GM19025 (cell line): ENCODE measurements at regions not wholly inside any gene's neighbourhood (a gene's known extent, or its start where the extent isn't known, plus 50 kb on each side); places are given as distances from the start of the nearest gene placed in this dataset.
"Not testable (repeated sequence)": the region's sequence is repeated elsewhere in the genome, so short reads cannot be mapped to it uniquely, and the experiment has no call there.

Source experiments
- ATAC-seq: cut with Tn5 transposase; IDR thresholded peaks from one replicate; pipeline ENCODE4 v1.9.1; 2021; ENCODE audit warnings: mild to moderate bottlenecking, low read depth, moderate library complexity; ENCODE audit not compliant: unreplicated experiment

DNA sequence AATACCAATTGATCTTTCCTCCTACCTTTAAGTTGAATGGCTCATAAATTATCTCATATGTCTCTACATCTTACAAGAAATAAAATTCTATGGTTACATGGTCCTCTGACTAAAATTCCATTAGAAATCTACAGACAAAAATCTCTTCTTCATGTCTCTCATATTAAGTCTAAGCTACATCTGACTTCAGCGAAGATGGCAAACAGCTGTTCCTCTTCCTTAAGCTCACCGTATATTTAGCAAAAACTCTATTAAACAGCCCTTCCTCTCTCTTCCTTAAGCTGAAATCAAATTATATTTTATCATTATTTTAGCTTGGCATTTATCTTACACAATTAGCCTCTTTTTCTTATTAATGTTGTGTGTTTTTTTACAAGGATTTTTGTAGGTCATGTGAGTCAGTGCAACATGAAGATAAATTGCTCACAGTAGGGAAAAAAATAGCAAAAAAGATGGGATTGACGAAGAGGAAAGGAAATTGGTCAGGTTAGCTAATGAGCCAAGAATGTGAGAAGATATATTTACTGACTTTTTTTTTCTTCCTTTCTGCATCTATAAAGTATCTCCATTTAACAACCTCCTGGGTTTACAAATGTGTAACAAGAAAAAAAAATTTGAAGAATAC lies 2412.8 kb downstream of the ARAP2 start:
- ATAC-seq, result no peak

DNA sequence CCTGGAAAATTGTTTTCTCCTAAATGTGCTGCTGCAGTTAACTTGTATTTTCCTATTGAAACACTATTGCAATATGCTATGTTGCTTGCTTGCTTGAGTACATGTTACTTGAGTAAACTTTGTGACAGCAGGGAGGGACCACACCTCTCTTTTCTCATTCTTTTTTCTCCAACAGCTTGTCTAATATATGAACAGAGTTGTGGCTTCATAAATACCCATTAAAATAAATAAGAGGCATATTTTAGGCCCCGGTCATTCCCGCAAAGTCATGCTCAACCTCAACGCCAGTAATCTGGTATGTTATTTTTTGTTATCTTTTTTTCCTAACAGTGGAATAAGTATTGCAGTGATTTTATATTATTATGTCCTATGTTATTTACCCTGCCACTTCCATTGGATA lies 2408.6 kb downstream of the ARAP2 start:
- ATAC-seq, result not testable (repeated sequence)

DNA sequence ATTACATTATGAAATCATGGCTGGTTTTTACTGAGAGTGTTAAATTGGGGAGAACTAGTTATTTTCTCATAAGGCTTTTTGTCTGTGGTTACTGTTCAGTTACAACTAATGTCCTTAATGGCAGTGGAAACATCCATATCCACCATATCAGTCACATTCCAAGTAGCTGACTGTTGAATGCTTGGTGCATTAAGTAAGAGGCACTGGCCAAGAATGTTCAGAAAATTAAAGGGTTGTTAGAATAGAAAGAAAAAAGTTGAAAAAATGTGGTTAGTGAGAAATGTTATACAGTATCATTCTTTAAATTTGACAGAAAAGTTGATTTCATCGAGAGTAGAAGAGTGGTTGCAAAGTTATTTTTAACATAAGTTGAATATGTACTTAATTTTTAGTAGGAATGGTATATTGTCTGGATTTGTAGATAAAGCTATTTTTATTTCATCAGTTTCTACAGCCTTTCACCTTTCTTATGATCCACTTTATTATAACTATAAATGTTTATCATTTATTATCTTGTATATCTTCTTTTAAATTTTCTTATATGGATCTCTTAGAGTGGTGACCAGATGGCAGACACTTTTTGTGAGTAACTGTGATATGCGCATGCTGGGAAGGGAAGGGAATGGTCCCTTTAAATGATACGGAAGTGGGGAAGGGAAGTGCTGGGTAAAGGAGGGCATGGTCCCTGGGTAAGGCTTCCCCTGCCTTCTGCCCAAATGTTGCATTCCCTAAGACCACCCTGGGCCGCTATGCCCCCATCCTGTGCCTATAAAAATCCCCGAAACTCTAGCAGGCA lies 2407.1 kb downstream of the ARAP2 start:
- no peak for ATAC-seq

DNA sequence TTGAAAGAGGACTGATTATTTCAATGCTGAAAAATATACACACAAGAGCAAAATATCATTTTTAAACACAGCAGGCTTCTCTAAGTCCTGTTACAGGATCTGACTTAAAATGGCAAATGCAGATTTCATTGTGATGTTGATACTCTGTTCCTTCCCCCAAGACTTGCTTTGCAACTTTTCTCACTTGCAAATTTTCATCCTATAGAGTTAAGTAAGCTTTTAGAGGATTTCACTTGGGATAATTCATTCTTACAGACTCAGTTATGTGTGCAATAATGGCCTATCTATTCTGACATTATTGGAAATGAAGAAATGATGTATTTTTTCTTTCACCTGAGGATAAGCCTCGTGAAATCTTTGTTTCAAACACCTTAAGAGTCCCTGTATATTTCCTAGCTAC lies 2403.2 kb downstream of the ARAP2 start:
- no peak for ATAC-seq

DNA sequence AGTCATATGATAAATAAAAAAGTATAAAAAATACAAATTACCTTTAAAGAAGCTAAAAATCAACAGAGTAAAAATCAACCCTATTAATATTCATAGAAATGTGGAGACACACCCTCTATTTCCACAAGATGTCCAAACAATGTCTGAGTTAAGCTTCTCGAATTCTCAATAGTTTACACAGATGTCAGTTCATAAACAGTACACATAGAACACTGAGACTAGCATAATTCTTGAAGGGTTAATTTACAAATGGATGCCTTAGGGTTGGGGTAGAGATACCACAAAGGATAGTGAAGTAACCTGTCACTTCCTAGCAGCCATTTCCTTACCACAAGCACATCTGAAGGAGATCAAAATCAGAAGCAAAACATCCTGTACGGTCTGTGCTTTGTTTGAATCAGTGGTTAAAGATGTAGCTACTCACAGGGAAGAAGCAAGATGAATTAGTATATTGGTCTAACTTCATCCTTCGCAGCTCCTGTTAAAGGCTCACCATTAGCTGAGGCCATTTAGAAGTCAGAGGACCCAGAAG lies 2393.9 kb downstream of the ARAP2 start:
- ATAC-seq, result no peak

DNA sequence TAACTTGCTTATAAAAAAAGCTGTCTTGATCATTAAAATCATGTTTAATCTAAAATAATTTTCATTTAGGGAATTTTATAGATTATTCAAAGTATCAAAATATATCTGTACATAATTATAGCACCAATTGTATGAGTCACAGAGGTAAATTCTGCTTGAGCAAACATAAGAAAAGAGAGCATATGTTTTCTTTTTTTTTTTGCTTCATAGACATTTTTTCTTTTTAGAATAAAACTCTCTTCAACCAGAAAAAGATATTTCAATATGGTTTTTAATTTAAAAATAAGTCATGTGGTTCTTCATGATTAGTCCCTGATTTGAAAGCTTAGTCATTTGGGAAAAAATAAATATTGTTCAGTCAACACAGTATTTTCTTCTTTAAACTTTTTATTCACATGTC lies 2390.6 kb downstream of the ARAP2 start:
- not testable (repeated sequence) for ATAC-seq

DNA sequence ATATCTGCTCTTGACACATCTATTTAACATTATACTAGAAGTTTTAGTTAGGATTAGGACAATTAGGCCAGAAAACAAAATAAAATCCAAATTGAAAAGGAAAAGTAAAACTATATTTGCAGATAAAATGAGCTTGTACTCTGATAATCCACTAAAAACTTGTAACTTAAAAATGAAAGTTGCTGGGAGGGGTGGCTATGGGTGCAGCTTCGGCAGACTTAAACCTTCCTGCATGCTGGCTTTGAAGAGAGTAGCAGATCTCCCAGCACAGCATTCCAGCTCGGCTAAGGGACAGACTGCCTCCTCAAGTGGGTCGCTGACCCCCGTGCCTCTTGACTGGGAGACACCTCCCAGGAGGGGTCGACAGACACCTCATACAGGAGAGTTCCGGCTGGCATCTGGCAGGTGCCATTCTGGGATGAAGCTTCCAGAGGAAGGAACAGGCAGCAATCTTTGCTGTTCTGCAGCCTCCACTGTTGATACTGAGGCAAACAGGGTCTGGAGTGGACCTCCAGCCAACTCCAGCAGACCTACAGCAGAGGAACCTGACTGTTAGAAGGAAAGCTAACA lies 2379.9 kb downstream of the ARAP2 start:
- ATAC-seq, result no peak

DNA sequence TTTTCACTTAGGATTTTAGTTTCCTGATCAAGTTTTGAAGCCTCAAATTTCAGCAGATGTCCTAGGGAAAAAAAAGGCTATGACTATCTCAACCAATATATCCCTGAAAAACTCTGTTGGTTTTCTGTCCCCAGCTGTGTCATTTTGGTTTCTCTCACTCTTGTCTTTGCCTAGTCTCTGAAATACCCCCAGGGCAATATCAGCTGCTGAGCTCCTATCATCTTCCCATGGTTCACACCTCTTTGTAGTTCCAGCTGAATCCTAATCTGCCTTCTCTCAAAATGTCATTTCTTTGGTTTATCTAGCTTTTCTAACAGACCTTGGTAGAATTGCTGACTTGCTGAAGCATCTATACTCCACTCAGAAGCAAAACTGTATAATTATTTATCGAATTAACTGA lies 2370.5 kb downstream of the ARAP2 start:
- no peak for ATAC-seq

DNA sequence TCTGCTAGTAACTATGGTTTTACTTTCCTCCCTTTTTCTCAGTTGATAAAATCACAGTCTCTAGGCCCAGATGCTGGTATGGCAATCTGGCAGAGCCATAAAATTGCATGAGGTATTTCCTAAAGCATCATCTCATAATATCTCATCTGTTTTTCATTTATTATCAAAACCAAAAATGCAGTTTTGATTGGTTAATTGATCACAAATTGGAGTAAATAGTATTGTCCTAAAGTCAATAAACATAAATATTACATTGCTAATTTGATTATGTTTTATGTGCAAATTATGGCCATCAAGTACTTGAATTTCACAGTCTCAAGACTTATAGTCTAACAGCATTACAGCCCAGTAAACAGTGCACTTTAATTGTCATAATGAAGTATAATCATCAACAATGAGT lies 2365.6 kb downstream of the ARAP2 start:
- no peak for ATAC-seq

DNA sequence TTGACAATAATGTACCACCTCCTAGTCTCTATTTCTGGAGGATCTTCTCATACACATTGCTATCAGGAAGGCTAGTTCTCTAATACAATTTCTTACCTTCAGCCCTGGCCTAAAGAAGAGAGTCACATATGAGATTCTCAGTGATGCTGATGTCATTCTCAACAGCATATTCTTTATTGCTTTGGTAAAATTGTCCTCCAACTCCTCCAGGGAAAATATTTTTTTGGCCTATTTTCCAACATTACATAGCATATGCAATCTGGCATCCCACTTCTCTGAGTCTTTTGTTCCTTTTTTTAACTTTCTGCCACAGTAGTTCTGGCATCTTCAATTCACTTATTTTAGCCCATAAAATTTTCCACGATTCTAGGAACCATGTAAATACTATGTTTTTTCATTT lies 2363.1 kb downstream of the ARAP2 start:
- ATAC-seq, result no peak

DNA sequence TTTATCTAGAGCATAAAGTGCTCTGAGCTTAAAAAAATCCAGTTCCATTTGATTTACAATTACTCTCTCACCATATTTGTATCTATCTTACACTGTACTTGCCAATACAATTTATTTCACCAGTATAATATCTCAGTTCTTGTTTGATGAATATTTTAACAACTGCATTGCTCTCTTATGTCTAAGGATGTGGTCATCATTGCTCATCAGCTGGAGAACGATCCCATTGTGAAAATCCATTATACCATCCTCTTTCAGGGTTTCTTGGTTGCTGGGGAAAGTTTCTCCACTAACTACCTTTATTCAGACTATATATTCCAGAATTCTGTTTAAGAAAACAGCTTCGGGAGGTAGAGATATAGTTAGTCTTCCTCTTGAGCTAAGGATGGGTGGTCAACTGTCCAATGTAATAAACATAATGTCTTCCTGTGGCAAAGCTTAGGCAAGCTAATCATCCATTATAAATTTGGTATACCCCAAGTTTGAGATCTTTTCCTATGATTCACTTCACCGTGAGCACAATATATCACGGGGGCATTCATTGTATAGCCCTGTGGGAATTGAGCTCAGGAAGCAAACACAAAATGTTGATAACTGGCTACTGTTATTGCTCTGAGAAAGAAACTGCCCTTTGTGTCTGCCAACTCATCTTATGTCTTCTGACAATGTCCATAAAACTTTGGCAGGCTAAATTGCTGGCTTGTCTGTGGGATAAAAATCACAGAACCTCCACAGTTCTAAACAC lies 2361.9 kb downstream of the ARAP2 start:
- ATAC-seq, result no peak

DNA sequence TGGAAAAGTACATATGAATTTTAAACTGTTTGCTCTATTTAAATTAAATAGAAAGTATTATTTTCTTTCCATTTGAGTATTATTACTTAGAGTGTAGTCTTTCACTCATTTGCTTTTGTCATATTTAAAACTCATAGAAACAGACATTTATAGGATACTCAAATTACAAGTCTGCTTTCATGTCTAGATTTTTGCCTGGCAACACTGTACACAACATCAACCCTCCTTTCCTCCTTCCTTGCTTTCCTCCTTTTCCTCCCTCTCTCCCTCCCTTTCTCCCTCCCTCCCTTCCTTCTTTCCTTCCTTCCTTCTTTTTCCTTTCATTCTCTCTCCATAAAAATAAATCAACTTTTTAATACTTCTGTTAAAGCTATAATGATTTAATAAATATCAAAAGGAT lies 2361.2 kb downstream of the ARAP2 start:
- ATAC-seq, result no peak

DNA sequence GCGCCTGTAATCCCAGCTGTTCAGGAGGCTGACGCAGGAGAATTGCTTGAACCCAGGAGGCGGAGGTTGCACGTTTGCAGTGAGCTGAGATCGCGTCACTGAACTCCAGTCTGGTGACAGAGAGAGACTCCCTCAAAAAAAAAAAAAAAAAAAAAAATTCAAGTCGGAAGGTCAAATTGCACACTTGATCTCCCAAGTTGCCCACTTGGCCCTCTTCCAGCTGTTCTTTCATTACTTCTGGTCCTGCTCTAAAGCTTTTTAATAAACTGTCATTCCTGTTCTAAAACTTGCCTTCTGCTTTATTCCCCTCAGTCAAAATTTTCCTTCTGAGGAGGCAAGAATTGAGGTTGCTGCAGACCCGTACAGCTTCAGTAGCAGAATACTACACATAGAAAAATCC lies 2358.0 kb downstream of the ARAP2 start:
- ATAC-seq, result no peak

DNA sequence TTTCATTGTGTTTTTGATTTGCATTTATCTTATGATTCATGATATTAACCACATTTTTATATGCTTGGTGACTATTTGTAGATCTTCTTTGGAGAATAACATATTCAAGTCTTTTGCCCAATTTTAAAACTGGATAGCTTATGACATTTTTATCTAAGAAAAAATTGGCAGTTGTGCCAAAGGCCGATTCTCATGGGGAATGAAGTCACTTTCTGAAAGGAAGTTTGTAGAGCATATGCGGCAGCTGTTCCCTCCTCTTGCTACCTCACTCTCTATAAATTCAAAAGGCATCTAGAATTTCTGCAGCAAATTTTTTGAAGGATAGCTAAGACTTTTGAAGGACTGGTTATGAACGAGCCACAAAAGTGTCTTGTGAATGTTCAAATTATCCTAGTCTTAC lies 2353.5 kb downstream of the ARAP2 start:
- no peak for ATAC-seq

DNA sequence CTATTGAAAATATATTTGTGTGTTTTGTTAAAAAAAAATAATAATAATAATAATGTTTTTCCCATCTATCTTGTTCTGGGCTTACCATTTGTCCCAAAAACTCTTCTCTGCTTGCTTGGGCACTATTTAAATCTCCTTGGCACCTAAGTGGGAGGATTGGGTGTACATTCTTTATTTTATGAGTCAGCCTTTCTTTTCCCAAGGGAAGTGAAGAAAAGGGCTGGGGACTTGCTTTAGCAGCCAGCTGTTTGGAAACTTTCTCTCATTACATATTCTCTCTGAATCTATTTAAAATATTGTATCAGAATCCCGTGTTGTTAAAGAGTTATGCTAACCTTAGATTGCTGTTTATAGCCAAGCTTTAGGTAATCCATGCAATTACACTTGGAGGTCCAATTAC lies 2332.4 kb downstream of the ARAP2 start:
- ATAC-seq, result no peak

DNA sequence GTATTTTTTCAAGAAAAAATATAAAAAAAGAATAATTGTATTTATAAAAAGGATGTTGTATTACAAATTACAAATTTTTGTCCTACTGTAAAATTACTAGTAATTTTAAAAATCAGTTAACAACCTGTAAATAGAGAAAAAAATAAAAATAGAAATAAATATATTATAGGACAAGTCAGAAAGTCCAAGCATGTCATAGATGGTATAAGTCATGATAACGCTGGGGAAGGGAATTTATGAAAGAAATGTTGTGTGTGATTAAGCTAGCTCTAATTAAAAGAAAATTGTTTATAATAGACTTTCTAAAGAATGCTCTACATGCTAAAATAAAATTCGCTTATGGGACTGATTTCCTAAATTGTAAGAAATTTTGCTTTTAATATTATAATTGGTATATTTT lies 2329.9 kb downstream of the ARAP2 start:
- no peak for ATAC-seq

DNA sequence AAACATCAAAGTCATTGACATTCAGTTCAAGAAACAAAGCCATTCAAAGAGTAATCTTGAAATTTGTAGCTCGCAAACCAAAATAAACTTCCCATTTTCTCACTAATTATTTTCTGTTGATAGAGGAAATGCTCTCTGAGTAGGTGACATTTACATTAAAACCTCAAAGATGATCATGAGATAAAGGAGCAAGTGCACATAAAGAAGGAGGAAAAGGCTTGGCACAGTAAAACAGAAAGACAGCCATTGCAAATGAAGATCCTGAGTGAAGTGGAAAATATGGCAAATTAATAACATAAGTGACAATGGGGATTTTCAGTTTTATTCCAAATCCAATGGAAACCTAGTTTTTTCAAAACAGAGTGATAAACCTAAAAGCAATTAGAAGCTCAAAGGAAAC lies 2320.8 kb downstream of the ARAP2 start:
- ATAC-seq, result no peak

DNA sequence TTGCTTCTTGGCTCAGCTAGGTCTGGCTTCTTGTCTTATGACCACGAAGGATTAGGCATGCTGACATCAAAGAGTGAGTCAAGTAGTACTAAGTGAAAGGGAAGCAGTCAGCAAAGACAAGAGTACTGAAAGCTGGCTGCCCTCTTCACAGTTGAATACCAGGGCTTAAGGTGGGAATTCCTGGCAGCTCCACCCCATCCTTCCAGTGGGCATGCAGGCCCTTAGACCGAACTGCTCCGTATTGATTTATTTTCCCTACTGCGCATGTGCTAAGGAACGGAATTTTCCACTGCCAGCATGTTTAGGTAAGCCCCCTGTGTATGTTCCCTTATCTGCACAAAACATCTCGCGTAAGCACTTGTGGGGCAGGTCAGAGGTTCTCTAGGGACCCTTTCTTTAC lies 2320.1 kb downstream of the ARAP2 start:
- ATAC-seq, result no peak

DNA sequence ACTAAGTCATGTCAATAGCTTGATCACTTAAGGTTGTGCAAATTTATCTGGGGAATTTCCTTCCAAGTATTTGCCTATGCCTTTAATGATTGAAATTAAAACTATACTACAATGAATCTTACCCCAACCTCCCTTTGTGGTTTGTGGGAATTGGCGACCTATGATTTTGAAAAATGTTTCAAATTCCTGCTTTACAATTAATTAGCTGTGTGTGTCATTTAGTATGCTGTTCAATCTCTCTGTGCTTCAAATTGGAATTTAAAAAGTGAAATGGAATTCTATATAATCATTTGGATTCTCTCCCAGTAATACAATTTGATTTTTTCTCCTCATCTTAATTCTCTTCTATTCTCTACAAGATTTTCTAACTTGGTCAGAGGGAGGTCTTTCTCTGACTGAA lies 2319.5 kb downstream of the ARAP2 start:
- ATAC-seq, result no peak

DNA sequence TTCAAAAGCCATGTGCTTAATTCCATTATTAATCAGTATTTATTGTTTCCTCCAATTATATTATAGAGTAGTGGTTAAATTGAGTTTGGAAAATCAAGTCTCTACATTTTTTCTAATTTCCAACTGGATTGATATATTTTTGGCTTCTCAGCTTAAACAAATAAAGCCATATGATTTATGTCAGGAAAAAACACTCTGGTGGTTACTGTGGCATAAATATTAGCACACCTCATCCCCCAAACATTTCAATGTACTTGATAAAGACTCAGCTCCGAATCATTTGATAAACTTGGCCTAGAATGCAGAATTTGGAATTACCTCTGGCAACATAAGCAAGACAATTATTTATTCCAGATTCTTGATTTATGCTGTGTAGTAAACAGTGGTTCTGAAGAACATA lies 2313.8 kb downstream of the ARAP2 start:
- no peak for ATAC-seq

DNA sequence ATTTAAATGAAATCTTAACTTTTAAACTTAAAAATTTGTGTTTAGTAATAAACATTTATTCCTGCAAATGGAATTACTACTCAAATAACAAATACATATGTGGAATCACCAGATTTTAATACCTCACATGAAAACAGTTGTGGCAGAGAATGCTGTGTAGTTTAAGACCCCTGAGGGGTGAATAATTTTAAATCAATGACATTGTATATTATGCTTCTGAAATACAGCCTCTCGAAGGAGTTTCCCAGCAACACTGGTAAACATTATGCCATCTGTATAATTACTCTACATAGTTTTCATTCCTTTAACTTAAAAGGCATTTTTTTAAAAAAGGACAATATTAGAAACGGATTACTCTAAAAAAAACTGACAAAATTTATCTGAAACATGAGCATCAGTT lies 2313.3 kb downstream of the ARAP2 start:
- ATAC-seq, result no peak
